ENCODE measurements at regions not wholly inside any gene's neighbourhood (a gene's known extent, or its start where the extent isn't known, plus 50 kb on each side); places are given as distances from the start of the nearest gene placed in this dataset.

GRCh38 chr12:19912991-19913390, 455.3 kb upstream of the PDE3A start (continued):
- peak; percentile 55 to 72 for TF ChIP-seq RAD21 (IDR thresholded peaks at IDR 0.05)
- peak; percentile 66 for TF ChIP-seq YY1 (IDR thresholded peaks at IDR 0.05)
- TF ChIP-seq CTCF (IDR thresholded peaks at IDR 0.05; ENCODE audit: low read depth, low read length, missing input control) = no peak
- TF ChIP-seq JUND (IDR thresholded peaks at IDR 0.05) = peak in 1 of 2 donors; percentile 71

GRCh38 chr12:19915392-19916195, 452.7 kb upstream of the PDE3A start:
- H3K36me3 ChIP-seq (ENCODE audit: control insufficient read depth in 4 of 4, insufficient read depth in 3 of 4, low read depth in 1 of 4, low read length in 3 of 4) = no peaks in the 10 kb centered on the region
- TF ChIP-seq HNF4A (conservative IDR thresholded peaks at IDR 0.05) (peak in 1 of 2 donors; percentile 18), ATF3 (IDR thresholded peaks at IDR 0.05) (no peak), NR2F2 (IDR thresholded peaks at IDR 0.05) (no peak), RAD21 (IDR thresholded peaks at IDR 0.05) (peak; percentile 82 to 86), CTCF (IDR thresholded peaks at IDR 0.05; ENCODE audit: low read depth, low read length, missing input control) (peak; percentile 55), TAF1 (conservative IDR thresholded peaks at IDR 0.05) (no peak), HNF4G (IDR thresholded peaks at IDR 0.05) (no peak)
- WGBS = 67% methylated on average over 3 of the region's 3 CpGs
- no peak overlapping the region for H3K27ac ChIP-seq (ENCODE audit: low read depth in 1 of 2, low read length in 2 of 2)
- H3K9me3 ChIP-seq (ENCODE audit: control insufficient read depth in 4 of 4, low read length in 3 of 4) = no peaks in the 10 kb centered on the region
- H3K4me3 ChIP-seq (ENCODE audit: low read depth in 1 of 3, low read length in 3 of 3) = no peak overlapping the region
- no peak for DNase-seq (ENCODE audit: low spot score)
- H3K9ac ChIP-seq (ENCODE audit: low read depth in 1 of 2, low read length in 2 of 2) = no peak overlapping the region
- H3K27me3 ChIP-seq (ENCODE audit: control insufficient read depth in 4 of 4, insufficient read depth in 4 of 4, low read length in 3 of 4) = no peaks in the 10 kb centered on the region
- H3K4me1 ChIP-seq (ENCODE audit: control insufficient read depth in 4 of 4, insufficient read depth in 4 of 4, low read length in 3 of 4) = peaks cover 1 to 19% (median 16%) of the 10 kb centered on the region in 4 donors

GRCh38 chr12:19916196-19916753, 452.1 kb upstream of the PDE3A start:
- no peak overlapping the region for H3K4me3 ChIP-seq (ENCODE audit: low read depth in 1 of 3, low read length in 3 of 3)
- no peaks in the 10 kb centered on the region for H3K27me3 ChIP-seq (ENCODE audit: control insufficient read depth in 4 of 4, insufficient read depth in 4 of 4, low read length in 3 of 4)
- DNase-seq (ENCODE audit: low spot score) = no peak
- H3K36me3 ChIP-seq (ENCODE audit: control insufficient read depth in 4 of 4, insufficient read depth in 3 of 4, low read depth in 1 of 4, low read length in 3 of 4) = no peaks in the 10 kb centered on the region
- WGBS = 59% methylated on average over 1 of the region's 1 CpG
- H3K9me3 ChIP-seq (ENCODE audit: control insufficient read depth in 4 of 4, low read length in 3 of 4) = no peaks in the 10 kb centered on the region
- H3K27ac ChIP-seq (ENCODE audit: low read depth in 1 of 2, low read length in 2 of 2) = no peak overlapping the region
- H3K9ac ChIP-seq (ENCODE audit: low read depth in 1 of 2, low read length in 2 of 2) = no peak overlapping the region
- H3K4me1 ChIP-seq (ENCODE audit: control insufficient read depth in 4 of 4, insufficient read depth in 4 of 4, low read length in 3 of 4) = peaks cover 1 to 19% (median 16%) of the 10 kb centered on the region in 4 donors
- no peak for TF ChIP-seq NR2F2 (IDR thresholded peaks at IDR 0.05)
- no peak for TF ChIP-seq MAX (IDR thresholded peaks at IDR 0.05)
- TF ChIP-seq JUND (IDR thresholded peaks at IDR 0.05) = no peak
- TF ChIP-seq CTCF (IDR thresholded peaks at IDR 0.05; ENCODE audit: low read depth, low read length, missing input control) = no peak
- TF ChIP-seq HNF4A (conservative IDR thresholded peaks at IDR 0.05) = no peak
- no peak for TF ChIP-seq REST (IDR thresholded peaks at IDR 0.05)
- TF ChIP-seq YY1 (IDR thresholded peaks at IDR 0.05) = no peak
- TF ChIP-seq FOXA2 (IDR thresholded peaks at IDR 0.05) = no peak
- TF ChIP-seq HNF4G (IDR thresholded peaks at IDR 0.05) = no peak
- no peak for TF ChIP-seq TAF1 (conservative IDR thresholded peaks at IDR 0.05)
- no peak for TF ChIP-seq RAD21 (IDR thresholded peaks at IDR 0.05)
- TF ChIP-seq ZBTB33 (IDR thresholded peaks at IDR 0.05) = no peak
- no peak for TF ChIP-seq FOXA1 (IDR thresholded peaks at IDR 0.05)
- TF ChIP-seq EGR1 (IDR thresholded peaks at IDR 0.05; ENCODE audit: low read depth in 2 of 2) = no peak
